ENCODE measurements at regions not wholly inside any gene's neighbourhood (a gene's known extent, or its start where the extent isn't known, plus 50 kb on each side); places are given as distances from the start of the nearest gene placed in this dataset.

- TF ChIP-seq TAF1 (IDR thresholded peaks at IDR 0.05; ENCODE audit: low read depth) (no peak), CEBPB (IDR thresholded peaks at IDR 0.05) (no peak), MAX (IDR thresholded peaks at IDR 0.05) (no peak), EGR1 (IDR thresholded peaks at IDR 0.05) (no peak), RAD21 (IDR thresholded peaks at IDR 0.05; ENCODE audit: low read depth) (no peak), CREB1 (IDR thresholded peaks at IDR 0.05; ENCODE audit: low read depth) (no peak), USF1 (IDR thresholded peaks at IDR 0.05) (no peak), FOXM1 (IDR thresholded peaks at IDR 0.05; ENCODE audit: borderline replicate concordance, low read depth) (no peak), TCF12 (IDR thresholded peaks at IDR 0.05; ENCODE audit: low read depth) (no peak), EP300 (IDR thresholded peaks at IDR 0.05; ENCODE audit: borderline replicate concordance) (no peak), REST (IDR thresholded peaks at IDR 0.05; ENCODE audit: low read depth) (no peak)
Measured at GRCh38 chr12:53828598-53828997, 76.8 kb upstream of the CISTR start.

Measured in Ishikawa (cell line).